Stimulated activated naive B cell treated with anti-CD40 and anti-IgM and Interleukin-4, amounts not matched to agents 10 μg/mL and 1 μg/mL and 100 μg/mL, for 72 hours (primary cell): ENCODE measurements at regions not wholly inside any gene's neighbourhood (a gene's known extent, or its start where the extent isn't known, plus 50 kb on each side); places are given as distances from the start of the nearest gene placed in this dataset.
A peak's percentile ranks its signal among the peaks of the same experiment; 100 is the strongest.

Source experiments
- ATAC-seq, 2 donors: fragments of 150-1000 bp; cut with Tn5 transposase; replicated peaks; 2 replicates each; pipeline ENCODE4 v1.10.0; 2021; ENCODE audit warnings: moderate library complexity in 1 of 2
- DNase-seq: peaks from one replicate; pipeline ENCODE4 v3.0.0; 2021
- H3K27ac Mint-ChIP-seq: one replicate; pipeline ENCODE4 v1.8.0; 2022; ENCODE audit warnings: mild to moderate bottlenecking, mixed read lengths
- H3K27me3 Mint-ChIP-seq, 2 donors: one replicate each; pipeline ENCODE4 v1.8.0; 2022; ENCODE audit warnings: mixed read lengths in 2 of 2
- H3K36me3 Mint-ChIP-seq, 2 donors: one replicate each; pipeline ENCODE4 v1.8.0; 2022; ENCODE audit warnings: mixed read lengths in 2 of 2, mild to moderate bottlenecking in 1 of 2
- H3K4me1 Mint-ChIP-seq, 2 donors: one replicate each; pipeline ENCODE4 v1.8.0; 2022; ENCODE audit warnings: mixed read lengths in 2 of 2, mild to moderate bottlenecking in 1 of 2
- H3K4me3 Mint-ChIP-seq, 2 donors: one replicate each; pipeline ENCODE4 v1.8.0; 2022; ENCODE audit warnings: mild to moderate bottlenecking in 2 of 2, mixed read lengths in 2 of 2, moderate library complexity in 1 of 2
- H3K9me3 Mint-ChIP-seq, 2 donors: one replicate each; pipeline ENCODE4 v1.8.0; 2022; ENCODE audit warnings: mixed read lengths in 2 of 2, mild to moderate bottlenecking in 1 of 2

- Mint-ChIP-seq H3K4me1 (peaks cover 17 to 21% of the 10 kb centered on the region in 2 donors), H3K27ac (no peak overlapping the region), H3K9me3 (peaks cover 0 to 2% of the 10 kb centered on the region in 2 donors), H3K36me3 (no peaks in the 10 kb centered on the region), H3K27me3 (peaks cover 0 to 10% of the 10 kb centered on the region in 2 donors), H3K4me3 (no peak overlapping the region)
- DNase-seq (no peak), ATAC-seq (no peak)
Observed at GRCh38 chr10:89153971-89154370, 53.1 kb downstream of the CH25H start.

- Mint-ChIP-seq H3K36me3 (no peaks in the 10 kb centered on the region), H3K4me1 (peaks cover 17 to 21% of the 10 kb centered on the region in 2 donors), H3K4me3 (no peak overlapping the region), H3K27me3 (peaks cover 0 to 12% of the 10 kb centered on the region in 2 donors), H3K9me3 (peaks cover 0 to 5% of the 10 kb centered on the region in 2 donors), H3K27ac (no peak overlapping the region)
- DNase-seq (no peak), ATAC-seq (no peak)
Observed at GRCh38 chr10:89153116-89153515, 54.0 kb downstream of the CH25H start.

GRCh38 chr10:89151857-89152256, 55.3 kb downstream of the CH25H start:
- peaks cover 0 to 12% of the 10 kb centered on the region in 2 donors for H3K27me3 Mint-ChIP-seq
- H3K4me1 Mint-ChIP-seq: peaks cover 16 to 20% of the 10 kb centered on the region in 2 donors
- H3K27ac Mint-ChIP-seq: no peak overlapping the region
- DNase-seq (no peak), ATAC-seq (no peak)
- H3K9me3 Mint-ChIP-seq: peaks cover 0 to 5% of the 10 kb centered on the region in 2 donors
- no peaks in the 10 kb centered on the region for H3K36me3 Mint-ChIP-seq
- H3K4me3 Mint-ChIP-seq: no peak overlapping the region

- peaks cover 0 to 3% of the 10 kb centered on the region in 2 donors for H3K9me3 Mint-ChIP-seq
- no peak overlapping the region for H3K27ac Mint-ChIP-seq
- peaks cover 0 to 12% of the 10 kb centered on the region in 2 donors for H3K27me3 Mint-ChIP-seq
- H3K4me1 Mint-ChIP-seq: no peaks in the 10 kb centered on the region
- H3K36me3 Mint-ChIP-seq: no peaks in the 10 kb centered on the region
- DNase-seq (no peak), ATAC-seq (no peak)
- no peak overlapping the region for H3K4me3 Mint-ChIP-seq
Observed at GRCh38 chr10:89148061-89148460, 59.1 kb downstream of the CH25H start.

- H3K36me3 Mint-ChIP-seq: no peaks in the 10 kb centered on the region
- H3K27ac Mint-ChIP-seq: no peak overlapping the region
- no peak for ATAC-seq
- no peaks in the 10 kb centered on the region for H3K4me1 Mint-ChIP-seq
- H3K9me3 Mint-ChIP-seq: peaks cover 0 to 3% of the 10 kb centered on the region in 2 donors
- peaks cover 0 to 12% of the 10 kb centered on the region in 2 donors for H3K27me3 Mint-ChIP-seq
- no peak overlapping the region for H3K4me3 Mint-ChIP-seq
- DNase-seq: no peak
Observed at GRCh38 chr10:89147256-89147655, 59.9 kb downstream of the CH25H start.

GRCh38 chr10:89144836-89145235, 62.3 kb downstream of the CH25H start:
- peaks cover 0 to 3% of the 10 kb centered on the region in 2 donors for H3K9me3 Mint-ChIP-seq
- DNase-seq (no peak), ATAC-seq (no peak)
- peaks cover 0 to 11% of the 10 kb centered on the region in 2 donors for H3K27me3 Mint-ChIP-seq
- no peak overlapping the region for H3K27ac Mint-ChIP-seq
- no peaks in the 10 kb centered on the region for H3K4me1 Mint-ChIP-seq
- no peak overlapping the region for H3K4me3 Mint-ChIP-seq
- H3K36me3 Mint-ChIP-seq: no peaks in the 10 kb centered on the region

GRCh38 chr10:89142590-89142989, 64.5 kb downstream of the CH25H start:
- DNase-seq (no peak), ATAC-seq (no peak)
- H3K9me3 Mint-ChIP-seq: peaks cover 0 to 2% of the 10 kb centered on the region in 2 donors
- H3K27ac Mint-ChIP-seq: no peak overlapping the region
- no peak overlapping the region for H3K4me3 Mint-ChIP-seq
- no peaks in the 10 kb centered on the region for H3K27me3 Mint-ChIP-seq
- no peaks in the 10 kb centered on the region for H3K4me1 Mint-ChIP-seq
- no peaks in the 10 kb centered on the region for H3K36me3 Mint-ChIP-seq

GRCh38 chr10:89138755-89139490, 68.2 kb downstream of the CH25H start:
- Mint-ChIP-seq H3K9me3 (peaks cover 0 to 3% of the 10 kb centered on the region in 2 donors), H3K4me3 (no peak overlapping the region), H3K36me3 (no peaks in the 10 kb centered on the region), H3K27ac (no peak overlapping the region), H3K4me1 (peaks cover 0 to 5% of the 10 kb centered on the region in 2 donors), H3K27me3 (no peaks in the 10 kb centered on the region)
- no peak for DNase-seq
- ATAC-seq: no peak

GRCh38 chr10:89134963-89135362, 72.2 kb downstream of the CH25H start:
- H3K4me1 Mint-ChIP-seq: peaks cover 0 to 5% of the 10 kb centered on the region in 2 donors
- no peaks in the 10 kb centered on the region for H3K27me3 Mint-ChIP-seq
- ATAC-seq (peak; percentile 93 to 98), DNase-seq (no peak)
- H3K27ac Mint-ChIP-seq: no peak overlapping the region
- H3K36me3 Mint-ChIP-seq: no peaks in the 10 kb centered on the region
- H3K4me3 Mint-ChIP-seq: no peak overlapping the region
- H3K9me3 Mint-ChIP-seq: peaks cover 0 to 4% of the 10 kb centered on the region in 2 donors

- Mint-ChIP-seq H3K36me3 (no peaks in the 10 kb centered on the region), H3K27ac (no peak overlapping the region), H3K4me3 (no peak overlapping the region), H3K9me3 (peaks cover 0 to 1% of the 10 kb centered on the region in 2 donors), H3K27me3 (peaks cover 0 to 8% of the 10 kb centered on the region in 2 donors), H3K4me1 (peaks cover 0 to 4% of the 10 kb centered on the region in 2 donors)
- no peak for ATAC-seq
- no peak for DNase-seq
Observed at GRCh38 chr10:89129911-89130310, 77.2 kb downstream of the CH25H start.

- peak; percentile 53 to 55 for ATAC-seq
- Mint-ChIP-seq H3K27me3 (peaks cover 5 to 24% of the 10 kb centered on the region in 2 donors), H3K36me3 (no peaks in the 10 kb centered on the region)
Observed at GRCh38 chr10:89122433-89123051, 84.6 kb downstream of the CH25H start.

GRCh38 chr10:89121764-89122020, 85.4 kb downstream of the CH25H start:
- Mint-ChIP-seq H3K27ac (no peak overlapping the region), H3K9me3 (no peaks in the 10 kb centered on the region), H3K27me3 (peaks cover 5 to 24% of the 10 kb centered on the region in 2 donors), H3K36me3 (no peaks in the 10 kb centered on the region), H3K4me3 (no peak overlapping the region), H3K4me1 (peaks cover 20 to 29% of the 10 kb centered on the region in 2 donors)
- no peak for ATAC-seq
- DNase-seq: no peak

More at GRCh38 chr10:89122433-89123051, 84.6 kb downstream of the CH25H start:
- H3K4me1 Mint-ChIP-seq: peaks cover 20 to 29% of the 10 kb centered on the region in 2 donors
- no peak overlapping the region for H3K4me3 Mint-ChIP-seq
- H3K9me3 Mint-ChIP-seq: no peaks in the 10 kb centered on the region
- no peak for DNase-seq
- no peak overlapping the region for H3K27ac Mint-ChIP-seq

- Mint-ChIP-seq H3K27ac (no peak overlapping the region), H3K4me3 (no peak overlapping the region), H3K4me1 (peaks cover 22 to 29% of the 10 kb centered on the region in 2 donors), H3K27me3 (peaks cover 5 to 24% of the 10 kb centered on the region in 2 donors), H3K36me3 (no peaks in the 10 kb centered on the region), H3K9me3 (no peaks in the 10 kb centered on the region)
- ATAC-seq (no peak), DNase-seq (no peak)
Observed at GRCh38 chr10:89120931-89121763, 86.0 kb downstream of the CH25H start.

GRCh38 chr10:89119651-89120050, 87.5 kb downstream of the CH25H start:
- no peak overlapping the region for H3K4me3 Mint-ChIP-seq
- peaks cover 22 to 27% of the 10 kb centered on the region in 2 donors for H3K4me1 Mint-ChIP-seq
- H3K27me3 Mint-ChIP-seq: peaks cover 5 to 13% of the 10 kb centered on the region in 2 donors
- no peaks in the 10 kb centered on the region for H3K36me3 Mint-ChIP-seq
- H3K27ac Mint-ChIP-seq: no peak overlapping the region
- DNase-seq (no peak), ATAC-seq (no peak)
- H3K9me3 Mint-ChIP-seq: no peaks in the 10 kb centered on the region
